RWPE1 (cell line): ENCODE measurements at regions not wholly inside any gene's neighbourhood (a gene's known extent, or its start where the extent isn't known, plus 50 kb on each side); places are given as distances from the start of the nearest gene placed in this dataset.

Experiments
- CTCF ChIA-PET: fragments of 350-600 bp; sonication (Branson Sonifier 250); formaldehyde crosslinking; extraction: SDS; loops from one replicate; lab custom pipeline; 2021; lab: Yijun Ruan, JAX
- POLR2A ChIA-PET: fragments of 400-600 bp; formaldehyde crosslinking; extraction: SDS; loops from one replicate; lab custom pipeline; 2020; ENCODE audit warnings: antibody characterized with exemption; ENCODE audit not compliant: low non-redundant PET; lab: Yijun Ruan, JAX
- DNase-seq: peaks from one replicate; pipeline ENCODE4 v3.0.0; 2012; ENCODE audit warnings: low spot score
- H3K27ac ChIP-seq: fragments of 450-650 bp; 2 replicates; pipeline ENCODE4 v1.5.1; 2017
- CTCF ChIP-seq: fragments of 450-650 bp; conservative IDR thresholded peaks from 2 replicates; pipeline ENCODE4 v1.5.1; 2017; ENCODE audit warnings: low read depth, mild to moderate bottlenecking

GRCh38 chr7:50860174-50860573 lies 77.5 kb upstream of the GRB10 start:
- DNase-seq: no peak
- CTCF ChIA-PET: no interaction called here
- TF ChIP-seq CTCF: no peak
- H3K27ac ChIP-seq: no peak overlapping the region
- POLR2A ChIA-PET: no interaction called here

GRCh38 chr7:50858528-50859245 lies 76.0 kb upstream of the GRB10 start:
- TF ChIP-seq CTCF: no peak
- DNase-seq: no peak
- ChIA-PET CTCF (interaction anchor here (0.6 kb wide), 1 partner anchor 49 kb away, joined by 3 read pairs; no protein-coding TSS in a partner anchor), POLR2A (interaction anchor here (0.6 kb wide), 1 partner anchor 1170 kb away, joined by 11 read pairs; no protein-coding TSS in a partner anchor)
- no peak overlapping the region for H3K27ac ChIP-seq

GRCh38 chr7:50857804-50858489 lies 75.3 kb upstream of the GRB10 start:
- H3K27ac ChIP-seq: no peak overlapping the region
- POLR2A ChIA-PET: interaction anchor here (0.6 kb wide), 1 partner anchor 1170 kb away, joined by 11 read pairs; no protein-coding TSS in a partner anchor
- no peak for DNase-seq
- no peak for TF ChIP-seq CTCF
- CTCF ChIA-PET: no interaction called here

- no peak for TF ChIP-seq CTCF
- POLR2A ChIA-PET: no interaction called here
Measured at GRCh38 chr7:50856806-50857205, 74.1 kb upstream of the GRB10 start.

GRCh38 chr7:50856231-50856630 lies 73.5 kb upstream of the GRB10 start:
- DNase-seq: no peak
- H3K27ac ChIP-seq: no peak overlapping the region
- POLR2A ChIA-PET: no interaction called here
- CTCF ChIA-PET: no interaction called here
- TF ChIP-seq CTCF: no peak

More at GRCh38 chr7:50856806-50857205, 74.1 kb upstream of the GRB10 start:
- no peak overlapping the region for H3K27ac ChIP-seq
- CTCF ChIA-PET: no interaction called here
- DNase-seq: no peak

GRCh38 chr7:50855526-50855925 lies 72.8 kb upstream of the GRB10 start:
- TF ChIP-seq CTCF: no peak
- no peak overlapping the region for H3K27ac ChIP-seq
- CTCF ChIA-PET: no interaction called here
- DNase-seq: no peak
- POLR2A ChIA-PET: no interaction called here
